K562 (cell line): ENCODE measurements at regions not wholly inside any gene's neighbourhood (a gene's known extent, or its start where the extent isn't known, plus 50 kb on each side); places are given as distances from the start of the nearest gene placed in this dataset.

ENCODE experiments used
- ATAC-seq: fragments of 200-7000 bp; cut with Tn5 transposase; 3 replicates; pipeline ENCODE4 v1.9.1; 2020; ENCODE audit warnings: moderate library complexity
- BruUV-seq: library from RNA; stranded (reverse); fragments of 400-500 nt; replicated peaks from 2 replicates; lab custom pipeline; 2021; lab: Mats Ljungman, UMichigan
- CTCF ChIA-PET: fragments of 300-600 bp; formaldehyde crosslinking; extraction: SDS; loops from one replicate; lab custom pipeline; 2021; ENCODE audit warnings: low intra/inter-chr PET ratio; lab: Yijun Ruan, JAX
- POLR2A ChIA-PET: fragments of 300-600, 350-650 bp; sonication (Branson Sonifier 250); formaldehyde crosslinking; extraction: SDS; loops from one replicate; lab custom pipeline; 2021; ENCODE audit warnings: antibody characterized with exemption, inconsistent platforms; lab: Yijun Ruan, JAX
- DNase-seq, 4 experiments: peaks; one replicate each; pipeline versions ENCODE4 v3.0.0 to v3.0.0-alpha.2; 2011 to 2018; ENCODE audit warnings: low spot score in 3 of 4, mixed read lengths in 3 of 4; ENCODE audit errors: extremely low read depth in 1 of 4
- FAIRE-seq: peaks from 2 replicates; lab custom pipeline; 2011; peaks lifted over from hg19 to GRCh38; lab: Jason Lieb, UNC
- H2AFZ ChIP-seq: 2 replicates; pipeline ENCODE4 v1.6.0; 2011; ENCODE audit warnings: low read depth, low read length, control low read depth, inconsistent platforms
- H3K27ac ChIP-seq: fragments of 200-600 bp; 3 replicates; pipeline ENCODE4 v1.8.0; 2011; ENCODE audit warnings: low read depth, mild to moderate bottlenecking, control low read depth, inconsistent platforms, low read length, moderate library complexity, mixed read lengths; ENCODE audit errors: extremely low read depth
- H3K27me3 ChIP-seq, 2 experiments: fragments of 300-600 bp in 1 of 2; 2 replicates in 1 of 2; 3 replicates in 1 of 2; pipeline versions ENCODE4 v1.6.0 to v1.8.0; 2011; ENCODE audit warnings: inconsistent platforms in 2 of 2, low read length in 2 of 2, mild to moderate bottlenecking in 1 of 2, mixed read lengths in 1 of 2, moderate library complexity in 1 of 2; ENCODE audit not compliant: control insufficient read depth in 2 of 2, insufficient read depth in 2 of 2
- H3K36me3 ChIP-seq: fragments of 300-600 bp; 3 replicates; pipeline ENCODE4 v1.8.0; 2011; ENCODE audit warnings: mild to moderate bottlenecking, low read length, inconsistent platforms; ENCODE audit not compliant: control insufficient read depth, insufficient read depth
- H3K4me1 ChIP-seq, 2 experiments: fragments of 200-600 bp in 1 of 2; replicated peaks in 1 of 2; 2 replicates in 1 of 2; 3 replicates in 1 of 2; pipeline versions ENCODE4 v1.5.1 to v1.8.0; 2011; ENCODE audit warnings: inconsistent platforms in 2 of 2, low read length in 2 of 2, mild to moderate bottlenecking in 1 of 2, mixed read lengths in 1 of 2, moderate library complexity in 1 of 2; ENCODE audit not compliant: control insufficient read depth in 2 of 2, insufficient read depth in 2 of 2
- H3K4me2 ChIP-seq: 2 replicates; pipeline ENCODE4 v1.6.1; 2011; ENCODE audit warnings: low read length, control low read depth, inconsistent platforms, mixed read lengths; ENCODE audit not compliant: insufficient read depth
- H3K4me3 ChIP-seq: fragments of 200-600 bp; sonication (generic), shearing (Covaris generic); 2 replicates; pipeline ENCODE4 v1.5.1; 2016; ENCODE audit warnings: control low read depth, inconsistent platforms
- H3K79me2 ChIP-seq: fragments of 200-600 bp; 3 replicates; pipeline ENCODE4 v1.8.0; 2011; ENCODE audit warnings: low read length, inconsistent platforms; ENCODE audit not compliant: control insufficient read depth, insufficient read depth
- H3K9ac ChIP-seq, 2 experiments: 2 replicates each; pipeline versions ENCODE4 v1.6.0 to v1.6.1; 2011; ENCODE audit warnings: low read depth in 2 of 2, low read length in 2 of 2, control low read depth in 1 of 2, inconsistent platforms in 1 of 2, mild to moderate bottlenecking in 1 of 2, mixed read lengths in 1 of 2; ENCODE audit not compliant: insufficient read depth in 1 of 2
- H3K9me1 ChIP-seq: one replicate; pipeline ENCODE4 v1.6.0; 2011; ENCODE audit warnings: inconsistent platforms, mild to moderate bottlenecking, low read length, moderate library complexity; ENCODE audit not compliant: control insufficient read depth, insufficient read depth
- H3K9me3 ChIP-seq: replicated peaks from 2 replicates; pipeline ENCODE4 v1.5.1; 2011; ENCODE audit warnings: low read depth, low read length, inconsistent platforms; ENCODE audit not compliant: control insufficient read depth, insufficient read depth
- H4K20me1 ChIP-seq: replicated peaks from 2 replicates; pipeline ENCODE4 v1.6.1; 2011; ENCODE audit warnings: low read length, inconsistent platforms, mixed read lengths; ENCODE audit not compliant: control insufficient read depth, insufficient read depth
- DMBX1 ChIP-seq: fragments of 250-450 bp; sonication (Bioruptor Pico); IDR thresholded peaks from 2 replicates; pipeline ENCODE4 v1.8.0; 2022; ENCODE audit warnings: inconsistent platforms, mild to moderate bottlenecking, moderate library complexity, borderline replicate concordance
- HDAC1 ChIP-seq, 2 experiments: fragments of 450-650 bp; IDR thresholded peaks; 2 replicates each; pipeline ENCODE4 v1.6.1; 2016 to 2017; ENCODE audit warnings: inconsistent platforms in 1 of 2, mild to moderate bottlenecking in 1 of 2, moderate library complexity in 1 of 2
- HMG20B ChIP-seq: fragments of 250-450 bp; sonication (Bioruptor Pico); IDR thresholded peaks from 2 replicates; pipeline ENCODE4 v1.5.0; 2021; ENCODE audit warnings: mild to moderate bottlenecking
- JUNB ChIP-seq: fragments of 450-650 bp; formaldehyde crosslinking; conservative IDR thresholded peaks from 2 replicates; pipeline ENCODE4 v1.4.0; 2020; ENCODE audit warnings: mild to moderate bottlenecking
- NFE2 ChIP-seq: IDR thresholded peaks from 2 replicates; pipeline ENCODE4 v1.6.1; 2014; ENCODE audit warnings: antibody characterized with exemption, low read depth
- NR2F6 ChIP-seq: fragments of 450-650 bp; formaldehyde crosslinking; IDR thresholded peaks from 2 replicates; pipeline ENCODE4 v1.4.0; 2020; ENCODE audit warnings: mild to moderate bottlenecking
- PHF8 ChIP-seq: fragments of 200-600 bp; sonication (generic); IDR thresholded peaks from 2 replicates; pipeline ENCODE4 v1.6.1; 2012; ENCODE audit warnings: mixed run types, mild to moderate bottlenecking, inconsistent platforms, low read length, moderate library complexity, borderline replicate concordance
- SMARCA5 ChIP-seq: fragments of 450-650 bp; IDR thresholded peaks from 2 replicates; pipeline ENCODE4 v1.6.1; 2016
- SMARCC2 ChIP-seq: fragments of 450-650 bp; IDR thresholded peaks from 2 replicates; pipeline ENCODE4 v1.6.1; 2017; ENCODE audit warnings: antibody characterized with exemption, moderate library complexity, mild to moderate bottlenecking, low read depth
- ZNF121 ChIP-seq: sonication (generic); formaldehyde crosslinking; conservative IDR thresholded peaks from 2 replicates; pipeline ENCODE4 v1.8.0; 2022; ENCODE audit warnings: missing genetic modification reagents
- ZNF224 ChIP-seq: sonication (generic); formaldehyde crosslinking; IDR thresholded peaks from 2 replicates; pipeline ENCODE4 v1.8.0; 2022; ENCODE audit warnings: mild to moderate bottlenecking, missing genetic modification reagents
- ZNF253 ChIP-seq: fragments of 250-450 bp; sonication (Bioruptor Pico); conservative IDR thresholded peaks from 2 replicates; pipeline ENCODE4 v1.6.1; 2021; ENCODE audit warnings: mild to moderate bottlenecking
- WGBS: fragments of 100-300 bp; shearing (Covaris generic); methylation state at CpG from one replicate; pipeline ENCODE4 v1.1.6; 2016; ENCODE audit warnings: low coverage, mixed read lengths; ENCODE audit not compliant: insufficient coverage; ENCODE audit errors: missing lambda C conversion rate; 5-methylcytosine and 5-hydroxymethylcytosine counted together
- in situ Hi-C: fragments of 300-500 bp; cut with MboI; formaldehyde crosslinking; loops from 4 replicates; pipeline ENCODE4 v1.15.0; 2018; ENCODE audit warnings: inconsistent platforms, mixed read lengths
- intact Hi-C: fragments of 100-400 bp; cut with micrococcal nuclease; formaldehyde crosslinking; loops from 2 replicates; pipeline ENCODE4 v1.14.2; 2022
- TF ChIP-seq, protein P1 (sequence below): sonication (generic); formaldehyde crosslinking; IDR thresholded peaks from 2 replicates; pipeline ENCODE4 v1.8.0; 2022; ENCODE audit warnings: missing genetic modification reagents, mild to moderate bottlenecking, moderate library complexity, borderline replicate concordance
- TF ChIP-seq, protein P2 (sequence below): fragments of 200-400 bp; formaldehyde crosslinking; IDR thresholded peaks from 2 replicates; pipeline ENCODE4 v1.6.1; 2017; ENCODE audit warnings: mild to moderate bottlenecking, low read depth, low read length, moderate library complexity
- TF ChIP-seq, protein P3 (sequence below): fragments of 450-650 bp; formaldehyde crosslinking; IDR thresholded peaks from 2 replicates; pipeline ENCODE4 v1.4.0; 2020; ENCODE audit warnings: mild to moderate bottlenecking, mixed read lengths
- TF ChIP-seq, protein P4 (sequence below), 2 experiments: IDR thresholded peaks in 1 of 2; conservative IDR thresholded peaks in 1 of 2; 2 replicates each; pipeline ENCODE4 v1.6.1; 2016; ENCODE audit warnings: low read depth in 2 of 2, mild to moderate bottlenecking in 1 of 2, missing compliant biosample characterization in 1 of 2, missing genetic modification characterization in 1 of 2, moderate library complexity in 1 of 2

DNA sequence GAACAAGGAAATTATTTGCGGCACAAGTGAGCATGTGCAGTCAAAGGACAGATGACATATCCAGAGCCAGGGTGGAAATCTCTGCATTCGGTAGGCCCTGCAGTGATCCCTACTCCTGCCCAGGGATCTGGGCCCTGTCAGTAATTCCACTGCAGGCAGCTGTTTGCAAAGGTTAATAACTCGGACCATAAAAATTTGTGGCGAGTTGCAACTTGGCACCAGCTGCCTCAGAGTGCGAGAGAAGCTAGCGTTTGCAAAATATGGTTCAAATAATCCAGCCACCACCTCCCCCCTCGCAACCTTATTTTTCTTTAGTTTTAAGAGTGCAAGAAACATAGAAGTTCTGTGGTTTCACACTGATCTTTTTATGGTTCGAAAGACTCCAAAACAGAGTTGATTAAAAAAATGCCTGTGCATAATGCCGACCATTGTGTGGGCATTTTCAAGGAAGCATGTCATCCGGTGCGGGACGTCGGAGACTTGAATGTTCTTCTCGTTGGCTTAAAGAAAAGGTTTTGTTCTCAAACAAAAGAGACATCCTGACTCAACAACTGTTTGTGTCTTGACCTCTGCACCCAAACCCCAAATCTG, 224.5 kb downstream of the BCL11B start:
- BruUV-seq, result no TSS peak
- H3K27ac ChIP-seq, result no peak overlapping the region
- no peak overlapping the region for H3K9ac ChIP-seq
- no peak overlapping the region for H3K4me3 ChIP-seq
- DNase-seq (no peak), ATAC-seq (no peak), FAIRE-seq (no peak)
- H3K9me1 ChIP-seq, result no peaks in the 10 kb centered on the region
- no peak overlapping the region for H2AFZ ChIP-seq
- POLR2A ChIA-PET, result no interaction called here
- H3K36me3 ChIP-seq, result no peaks in the 10 kb centered on the region
- H3K27me3 ChIP-seq, result no peaks in the 10 kb centered on the region; a peak in 1 of 5 replicates
- H4K20me1 ChIP-seq, result no peaks in the 10 kb centered on the region
- no peaks in the 10 kb centered on the region for H3K79me2 ChIP-seq
- no peaks in the 10 kb centered on the region for H3K4me1 ChIP-seq
- in situ Hi-C loops, result no loop called here
- H3K9me3 ChIP-seq, result no peaks in the 10 kb centered on the region
- no peak overlapping the region for H3K4me2 ChIP-seq
- WGBS, result 2% methylated on average over 14 of the region's 14 CpGs
- CTCF ChIA-PET, result no interaction called here
- intact Hi-C loops, result no loop called here
- TF ChIP-seq, protein P1, sequence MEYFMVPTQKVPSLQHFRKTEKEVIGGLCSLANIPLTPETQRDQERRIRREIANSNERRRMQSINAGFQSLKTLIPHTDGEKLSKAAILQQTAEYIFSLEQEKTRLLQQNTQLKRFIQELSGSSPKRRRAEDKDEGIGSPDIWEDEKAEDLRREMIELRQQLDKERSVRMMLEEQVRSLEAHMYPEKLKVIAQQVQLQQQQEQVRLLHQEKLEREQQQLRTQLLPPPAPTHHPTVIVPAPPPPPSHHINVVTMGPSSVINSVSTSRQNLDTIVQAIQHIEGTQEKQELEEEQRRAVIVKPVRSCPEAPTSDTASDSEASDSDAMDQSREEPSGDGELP, result no peak
- TF ChIP-seq JUNB (CRISPR knock-in tag) (no peak), HMG20B (CRISPR knock-in tag) (no peak), NR2F6 (CRISPR knock-in tag) (no peak), DMBX1 (CRISPR knock-in tag) (no peak), SMARCA5 (no peak), ZNF253 (no peak), ZNF121 (CRISPR knock-in tag) (no peak), NFE2 (no peak), SMARCC2 (no peak), ZNF224 (CRISPR knock-in tag) (no peak), HDAC1 (IDR thresholded peaks at IDR 0.05) (no peak), PHF8 (no peak)
- TF ChIP-seq, protein P2, sequence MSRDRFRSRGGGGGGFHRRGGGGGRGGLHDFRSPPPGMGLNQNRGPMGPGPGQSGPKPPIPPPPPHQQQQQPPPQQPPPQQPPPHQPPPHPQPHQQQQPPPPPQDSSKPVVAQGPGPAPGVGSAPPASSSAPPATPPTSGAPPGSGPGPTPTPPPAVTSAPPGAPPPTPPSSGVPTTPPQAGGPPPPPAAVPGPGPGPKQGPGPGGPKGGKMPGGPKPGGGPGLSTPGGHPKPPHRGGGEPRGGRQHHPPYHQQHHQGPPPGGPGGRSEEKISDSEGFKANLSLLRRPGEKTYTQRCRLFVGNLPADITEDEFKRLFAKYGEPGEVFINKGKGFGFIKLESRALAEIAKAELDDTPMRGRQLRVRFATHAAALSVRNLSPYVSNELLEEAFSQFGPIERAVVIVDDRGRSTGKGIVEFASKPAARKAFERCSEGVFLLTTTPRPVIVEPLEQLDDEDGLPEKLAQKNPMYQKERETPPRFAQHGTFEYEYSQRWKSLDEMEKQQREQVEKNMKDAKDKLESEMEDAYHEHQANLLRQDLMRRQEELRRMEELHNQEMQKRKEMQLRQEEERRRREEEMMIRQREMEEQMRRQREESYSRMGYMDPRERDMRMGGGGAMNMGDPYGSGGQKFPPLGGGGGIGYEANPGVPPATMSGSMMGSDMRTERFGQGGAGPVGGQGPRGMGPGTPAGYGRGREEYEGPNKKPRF, result no peak
- TF ChIP-seq, protein P3, sequence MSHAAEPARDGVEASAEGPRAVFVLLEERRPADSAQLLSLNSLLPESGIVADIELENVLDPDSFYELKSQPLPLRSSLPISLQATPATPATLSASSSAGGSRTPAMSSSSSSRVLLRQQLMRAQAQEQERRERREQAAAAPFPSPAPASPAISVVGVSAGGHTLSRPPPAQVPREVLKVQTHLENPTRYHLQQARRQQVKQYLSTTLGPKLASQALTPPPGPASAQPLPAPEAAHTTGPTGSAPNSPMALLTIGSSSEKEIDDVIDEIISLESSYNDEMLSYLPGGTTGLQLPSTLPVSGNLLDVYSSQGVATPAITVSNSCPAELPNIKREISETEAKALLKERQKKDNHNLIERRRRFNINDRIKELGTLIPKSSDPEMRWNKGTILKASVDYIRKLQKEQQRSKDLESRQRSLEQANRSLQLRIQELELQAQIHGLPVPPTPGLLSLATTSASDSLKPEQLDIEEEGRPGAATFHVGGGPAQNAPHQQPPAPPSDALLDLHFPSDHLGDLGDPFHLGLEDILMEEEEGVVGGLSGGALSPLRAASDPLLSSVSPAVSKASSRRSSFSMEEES, result no peak
- TF ChIP-seq, protein P4, sequence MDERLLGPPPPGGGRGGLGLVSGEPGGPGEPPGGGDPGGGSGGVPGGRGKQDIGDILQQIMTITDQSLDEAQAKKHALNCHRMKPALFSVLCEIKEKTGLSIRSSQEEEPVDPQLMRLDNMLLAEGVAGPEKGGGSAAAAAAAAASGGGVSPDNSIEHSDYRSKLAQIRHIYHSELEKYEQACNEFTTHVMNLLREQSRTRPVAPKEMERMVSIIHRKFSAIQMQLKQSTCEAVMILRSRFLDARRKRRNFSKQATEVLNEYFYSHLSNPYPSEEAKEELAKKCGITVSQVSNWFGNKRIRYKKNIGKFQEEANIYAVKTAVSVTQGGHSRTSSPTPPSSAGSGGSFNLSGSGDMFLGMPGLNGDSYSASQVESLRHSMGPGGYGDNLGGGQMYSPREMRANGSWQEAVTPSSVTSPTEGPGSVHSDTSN (CRISPR knock-in tag; IDR thresholded peaks at IDR 0.05; ENCODE audit: low read depth), result no peak
- TF ChIP-seq, protein P4 (tag; conservative IDR thresholded peaks at IDR 0.05; ENCODE audit: low read depth), result no peak
